HG03025 (cell line): ENCODE measurements at regions not wholly inside any gene's neighbourhood (a gene's known extent, or its start where the extent isn't known, plus 50 kb on each side); places are given as distances from the start of the nearest gene placed in this dataset.

Source experiments
- ATAC-seq: cut with Tn5 transposase; IDR thresholded peaks from one replicate; pipeline ENCODE4 v1.9.1; 2021; ENCODE audit warnings: mild to moderate bottlenecking, moderate library complexity; ENCODE audit not compliant: unreplicated experiment, low FRiP score

- ATAC-seq: no peak
Observed at GRCh38 chr5:74056789-74057164, 430.8 kb downstream of the ARHGEF28 start.

- ATAC-seq: no peak
Observed at GRCh38 chr5:74056107-74056788, 430.3 kb downstream of the ARHGEF28 start.

DNA sequence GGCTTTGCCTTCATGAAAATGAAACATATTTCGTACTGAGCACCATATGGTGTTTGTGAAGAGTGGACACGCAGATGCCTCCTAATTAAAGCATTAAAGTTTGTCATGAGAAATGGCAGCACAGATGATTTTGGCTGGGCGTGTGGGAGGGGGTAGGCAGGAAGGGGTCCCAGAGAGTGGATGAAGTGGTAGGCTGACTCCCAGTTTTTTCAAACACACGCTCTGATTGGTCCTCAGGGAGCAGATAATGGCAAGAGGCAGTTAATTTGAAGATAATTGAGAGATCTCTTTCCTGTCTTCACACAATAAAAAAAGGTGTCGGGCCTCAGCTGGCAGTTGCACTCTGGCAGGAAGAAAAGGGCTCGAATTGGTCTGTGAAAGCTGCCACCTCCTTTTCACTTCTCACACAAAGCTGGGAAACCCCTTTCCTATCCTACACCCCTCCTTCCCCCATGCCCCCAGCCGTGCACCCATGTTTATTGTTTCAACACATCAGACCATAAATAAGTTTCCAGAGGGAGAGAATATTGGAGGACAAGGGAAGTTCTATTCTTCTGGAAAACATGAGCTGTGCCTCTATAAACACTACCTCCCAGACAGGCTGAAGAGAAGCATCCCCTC is 429.6 kb downstream of the ARHGEF28 start:
- ATAC-seq: no peak

DNA sequence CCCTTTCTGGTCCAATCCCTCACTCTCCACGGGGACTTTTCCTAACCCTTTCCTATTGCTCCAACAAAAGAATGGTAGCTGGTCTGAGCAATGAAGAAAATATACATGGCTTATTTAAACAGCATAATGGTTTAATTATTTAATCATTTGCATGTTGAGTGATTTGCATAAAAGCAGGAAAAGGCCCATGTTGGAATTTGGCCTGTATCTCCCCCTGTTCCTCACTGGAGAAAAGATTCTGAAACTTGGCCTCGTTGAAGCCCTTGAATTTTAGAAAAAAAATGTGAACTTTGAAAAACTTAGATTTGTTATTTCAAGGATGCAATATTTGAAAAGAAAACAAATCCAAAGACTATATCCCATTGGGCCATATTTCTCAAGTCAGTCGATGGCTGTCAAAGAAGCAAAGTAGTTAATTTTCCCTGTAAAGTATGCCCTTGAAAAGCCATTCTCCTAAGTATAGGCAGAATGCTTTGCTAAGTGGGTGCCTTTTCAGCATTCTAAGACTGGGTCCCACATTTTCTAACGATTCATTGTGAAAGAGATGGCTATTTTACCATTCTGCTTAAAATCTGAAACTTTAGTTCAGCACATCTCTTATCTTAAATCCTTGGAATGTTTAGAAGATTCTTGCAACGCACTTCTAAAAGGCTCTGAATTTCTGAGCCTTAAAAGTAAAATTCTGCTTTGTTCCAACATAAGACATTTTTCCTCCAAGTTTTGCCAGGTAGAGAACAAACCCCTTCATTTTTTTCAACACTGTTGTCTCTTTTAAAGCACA is 428.8 kb downstream of the ARHGEF28 start:
- ATAC-seq: no peak

DNA sequence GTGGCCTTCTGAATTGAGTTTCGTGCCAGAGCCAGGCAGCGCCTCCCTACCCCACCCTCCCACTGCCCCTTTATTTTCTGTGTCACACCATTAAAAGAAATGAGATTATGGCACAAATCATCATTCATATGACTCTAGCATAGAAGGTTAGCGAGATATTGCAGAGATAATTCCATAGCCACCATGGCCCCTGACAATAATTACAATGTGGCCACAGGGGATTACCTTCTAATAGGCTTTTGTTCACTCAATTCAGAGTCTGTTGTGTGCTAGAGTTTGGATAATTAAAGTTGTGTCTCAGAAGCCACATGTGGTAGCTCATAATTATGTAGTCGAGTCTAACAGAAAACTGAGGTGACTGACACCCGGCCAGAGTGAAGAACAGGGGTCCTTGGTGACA is 428.1 kb downstream of the ARHGEF28 start:
- no peak for ATAC-seq

GRCh38 chr5:74052441-74053221 is 426.6 kb downstream of the ARHGEF28 start:
- no peak for ATAC-seq

GRCh38 chr5:74051076-74051475 is 425.1 kb downstream of the ARHGEF28 start:
- ATAC-seq: no peak

DNA sequence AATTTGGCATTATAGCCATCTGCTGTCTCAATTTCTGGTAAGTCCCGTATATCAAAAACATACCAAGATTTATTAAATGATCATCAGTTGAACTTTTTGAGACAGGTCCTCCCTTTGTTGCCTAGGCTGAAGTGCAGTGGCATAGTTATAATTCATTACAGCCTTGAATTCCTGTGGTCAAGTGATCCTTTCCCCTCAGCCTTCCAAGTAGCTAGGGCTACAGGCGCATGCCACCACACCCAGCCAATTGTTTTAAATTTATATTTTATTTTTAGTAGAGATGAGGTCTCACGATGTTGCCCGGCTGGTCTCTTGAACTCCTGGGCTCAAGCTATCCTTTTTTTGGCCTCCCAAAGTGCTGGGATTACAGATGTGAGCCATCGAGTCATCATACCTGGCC is 418.9 kb downstream of the ARHGEF28 start:
- no peak for ATAC-seq

- ATAC-seq: no peak
Observed at GRCh38 chr5:74042959-74043358, 417.0 kb downstream of the ARHGEF28 start.

GRCh38 chr5:74042559-74042958 is 416.6 kb downstream of the ARHGEF28 start:
- no peak for ATAC-seq

DNA sequence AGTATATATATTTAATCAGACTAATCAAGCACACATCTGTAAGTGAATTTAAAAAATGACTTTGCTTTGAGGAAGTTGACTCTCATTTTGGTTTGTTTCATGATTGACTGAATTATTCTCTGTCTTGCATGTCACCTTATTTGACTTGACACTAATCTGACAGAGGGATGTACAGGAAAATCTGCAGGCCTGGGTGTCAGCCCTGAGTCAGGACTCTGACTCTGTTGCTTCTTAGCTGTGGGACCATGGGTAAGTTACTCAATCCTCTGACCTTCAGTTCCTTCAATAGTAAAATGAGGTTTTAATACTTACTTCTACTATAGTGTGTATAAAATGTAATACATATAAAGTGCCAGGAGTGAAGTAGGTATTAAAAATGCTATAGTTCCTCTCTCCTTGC is 415.9 kb downstream of the ARHGEF28 start:
- ATAC-seq: no peak

DNA sequence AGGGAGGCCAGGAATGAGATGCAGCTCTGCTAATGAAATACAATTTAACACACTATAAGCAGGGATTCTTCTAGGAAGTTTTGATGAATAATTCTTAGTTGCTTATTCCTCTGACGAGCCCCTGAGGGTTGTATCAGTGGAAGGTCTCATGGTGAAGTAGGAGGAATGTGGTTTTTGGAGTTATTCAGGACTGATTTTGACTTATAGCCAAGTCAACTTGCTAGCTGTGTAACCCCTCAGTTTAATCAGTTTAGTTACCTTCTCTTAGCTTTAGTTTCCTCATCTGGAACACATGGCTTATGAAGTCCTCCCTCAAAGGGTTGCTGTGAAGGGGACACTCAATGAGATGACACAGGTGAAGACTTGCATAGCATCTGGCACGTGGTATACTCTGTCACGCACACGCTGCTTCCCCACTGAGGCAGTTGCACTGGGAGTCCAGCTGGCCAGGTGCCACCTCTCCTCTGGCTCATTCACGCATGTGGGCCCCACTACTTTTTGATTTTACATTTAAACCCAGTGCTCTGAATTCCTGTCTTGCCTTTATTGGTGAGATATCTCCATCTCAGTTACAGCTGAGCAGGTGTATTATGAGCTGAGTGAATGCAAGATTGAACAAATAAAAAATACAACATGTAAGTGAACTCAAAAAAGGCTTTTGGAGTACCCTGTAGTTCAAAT is 415.0 kb downstream of the ARHGEF28 start:
- no peak for ATAC-seq

DNA sequence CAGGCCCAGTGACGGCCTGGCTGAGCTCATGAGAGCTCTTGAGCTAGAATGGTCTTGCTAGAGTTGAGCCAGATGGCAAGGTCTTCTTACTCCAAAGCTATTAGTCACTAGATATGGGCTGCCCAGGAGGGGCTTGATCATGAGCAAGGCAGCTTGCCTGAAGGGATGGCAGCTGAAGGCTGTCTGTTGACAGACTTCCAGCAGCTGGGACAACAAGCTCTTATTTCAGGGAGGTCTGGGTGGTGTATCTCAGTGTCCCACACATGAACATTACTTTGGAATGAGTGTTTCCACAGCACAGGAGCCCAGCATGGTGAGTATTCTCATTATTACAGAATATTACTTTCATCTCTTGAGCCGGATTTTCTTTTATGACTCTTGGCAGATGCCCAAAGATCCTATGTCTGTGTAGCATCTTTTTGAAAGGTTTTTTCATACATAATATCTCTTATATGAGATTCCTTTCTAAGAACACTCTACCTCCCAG is 414.1 kb downstream of the ARHGEF28 start:
- no peak for ATAC-seq

GRCh38 chr5:74037321-74037720 is 411.3 kb downstream of the ARHGEF28 start:
- no peak for ATAC-seq

GRCh38 chr5:74035521-74035937 is 409.5 kb downstream of the ARHGEF28 start:
- ATAC-seq: peak; percentile 72

DNA sequence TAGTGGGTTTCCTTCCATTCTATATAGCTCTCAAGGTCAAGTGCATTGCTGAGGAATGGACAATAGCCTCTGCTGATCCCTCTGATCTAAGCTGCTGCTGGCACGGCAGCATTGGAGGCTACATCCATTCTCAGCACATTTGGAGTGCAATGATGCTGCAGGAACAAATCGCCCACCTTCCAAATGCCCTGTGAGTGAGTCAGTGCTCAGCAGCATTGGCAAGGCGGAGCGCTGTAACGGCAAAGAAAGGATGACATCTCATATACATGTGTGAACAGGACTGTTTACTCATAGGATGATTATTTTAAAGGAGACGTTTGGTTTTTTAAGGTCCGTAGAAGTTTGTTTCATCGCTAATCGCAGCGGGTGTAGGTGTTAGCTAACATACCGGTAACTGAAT is 408.7 kb downstream of the ARHGEF28 start:
- no peak for ATAC-seq

DNA sequence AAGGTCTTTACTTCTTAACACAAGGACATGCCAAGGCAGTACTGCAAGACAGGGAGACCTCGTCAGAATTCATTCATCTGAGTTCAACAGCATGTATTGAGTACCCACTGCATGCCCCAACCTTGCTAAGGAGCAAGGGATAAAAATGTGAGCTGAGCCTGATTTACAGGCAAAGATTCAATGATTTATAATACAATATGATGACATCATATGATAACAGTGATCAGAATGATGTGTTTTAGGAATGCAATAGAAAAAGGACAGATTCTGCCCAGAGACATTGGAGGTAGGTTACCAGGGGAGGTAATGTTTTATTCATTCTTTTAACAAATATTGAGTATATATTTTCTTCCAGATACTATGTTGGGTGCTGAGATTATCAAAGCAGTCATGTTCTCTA is 406.6 kb downstream of the ARHGEF28 start:
- ATAC-seq: no peak

DNA sequence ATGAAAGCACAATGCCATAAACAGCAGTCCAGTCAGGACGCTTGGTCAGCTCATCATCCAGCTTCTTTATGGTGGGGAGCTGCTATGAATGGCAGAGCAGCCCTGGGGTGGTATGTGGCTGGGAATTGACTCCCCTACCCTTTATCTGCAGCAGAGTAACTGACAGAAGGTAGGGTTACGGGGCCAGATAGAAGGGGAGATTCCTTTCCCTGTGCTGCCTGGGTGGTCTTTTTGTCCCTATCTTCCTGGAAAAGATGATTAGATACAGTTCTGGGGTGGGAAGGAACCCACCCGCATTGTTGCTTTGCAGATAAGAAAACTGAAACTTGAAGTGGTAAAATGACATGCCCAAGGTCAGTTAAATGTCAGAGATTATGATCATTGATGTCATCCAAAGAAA is 405.5 kb downstream of the ARHGEF28 start:
- no peak for ATAC-seq

DNA sequence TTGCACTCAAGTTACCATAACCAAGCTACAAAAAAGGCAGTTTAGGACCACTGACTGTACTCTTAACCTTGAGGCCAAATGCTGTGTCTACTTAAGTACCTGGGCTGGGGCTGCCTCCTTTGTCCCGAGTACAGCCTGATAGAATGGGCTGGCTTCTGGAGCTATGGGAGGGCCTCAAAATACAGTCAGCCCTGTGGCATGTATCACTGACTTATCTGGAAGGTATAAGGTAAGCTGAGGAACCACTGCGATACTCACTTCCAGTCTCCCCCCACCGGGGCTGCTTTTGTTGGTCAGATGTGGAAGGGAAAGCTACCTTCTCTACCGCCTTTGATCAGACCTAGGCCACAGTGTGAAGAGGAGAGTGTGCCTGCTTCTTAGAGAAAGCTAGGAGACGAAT is 404.8 kb downstream of the ARHGEF28 start:
- ATAC-seq: no peak

DNA sequence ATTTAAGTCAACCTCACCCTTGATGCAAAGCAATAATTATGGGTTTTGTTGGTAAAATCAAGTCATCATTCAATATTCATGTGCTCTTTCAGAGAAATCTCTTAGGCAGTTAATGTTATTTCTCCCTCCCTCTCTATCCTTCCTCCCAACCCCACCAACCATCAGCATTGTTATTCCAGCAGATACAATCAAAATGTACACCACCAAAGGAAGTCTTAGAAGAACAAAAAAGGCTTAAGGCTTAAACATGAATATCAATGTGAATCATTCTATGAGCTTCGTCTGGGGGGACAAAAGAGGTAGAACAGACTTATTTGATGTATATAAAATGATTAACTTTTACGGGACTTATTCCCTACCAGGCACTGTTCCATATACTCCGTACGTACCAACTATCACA is 404.4 kb downstream of the ARHGEF28 start:
- ATAC-seq: no peak
